ENCODE measurements at regions not wholly inside any gene's neighbourhood (a gene's known extent, or its start where the extent isn't known, plus 50 kb on each side); places are given as distances from the start of the nearest gene placed in this dataset.

- Histone ChIP-seq H3K27me3 (ENCODE audit: insufficient read depth, poor library complexity, severe bottlenecking) (no peaks in the 10 kb centered on the region), H3K27ac (ENCODE audit: poor library complexity, severe bottlenecking) (no peak overlapping the region), H3K4me1 (ENCODE audit: insufficient read depth, poor library complexity, severe bottlenecking) (no peaks in the 10 kb centered on the region), H3K4me3 (ENCODE audit: severe bottlenecking) (no peak overlapping the region), H3K36me3 (ENCODE audit: low read depth) (no peaks in the 10 kb centered on the region), H3K9me3 (ENCODE audit: severe bottlenecking) (no peaks in the 10 kb centered on the region)
- ATAC-seq (ENCODE audit: low read depth) (peak; percentile 13; the same call in 2 of the 3 replicates), DNase-seq (ENCODE audit: low spot score) (peak; percentile 40)
- TF ChIP-seq CTCF (IDR thresholded peaks at IDR 0.05; ENCODE audit: poor library complexity, severe bottlenecking) = no peak
Observed at GRCh38 chr9:89874351-89875321, 269.8 kb downstream of the GADD45G start.

DNA sequence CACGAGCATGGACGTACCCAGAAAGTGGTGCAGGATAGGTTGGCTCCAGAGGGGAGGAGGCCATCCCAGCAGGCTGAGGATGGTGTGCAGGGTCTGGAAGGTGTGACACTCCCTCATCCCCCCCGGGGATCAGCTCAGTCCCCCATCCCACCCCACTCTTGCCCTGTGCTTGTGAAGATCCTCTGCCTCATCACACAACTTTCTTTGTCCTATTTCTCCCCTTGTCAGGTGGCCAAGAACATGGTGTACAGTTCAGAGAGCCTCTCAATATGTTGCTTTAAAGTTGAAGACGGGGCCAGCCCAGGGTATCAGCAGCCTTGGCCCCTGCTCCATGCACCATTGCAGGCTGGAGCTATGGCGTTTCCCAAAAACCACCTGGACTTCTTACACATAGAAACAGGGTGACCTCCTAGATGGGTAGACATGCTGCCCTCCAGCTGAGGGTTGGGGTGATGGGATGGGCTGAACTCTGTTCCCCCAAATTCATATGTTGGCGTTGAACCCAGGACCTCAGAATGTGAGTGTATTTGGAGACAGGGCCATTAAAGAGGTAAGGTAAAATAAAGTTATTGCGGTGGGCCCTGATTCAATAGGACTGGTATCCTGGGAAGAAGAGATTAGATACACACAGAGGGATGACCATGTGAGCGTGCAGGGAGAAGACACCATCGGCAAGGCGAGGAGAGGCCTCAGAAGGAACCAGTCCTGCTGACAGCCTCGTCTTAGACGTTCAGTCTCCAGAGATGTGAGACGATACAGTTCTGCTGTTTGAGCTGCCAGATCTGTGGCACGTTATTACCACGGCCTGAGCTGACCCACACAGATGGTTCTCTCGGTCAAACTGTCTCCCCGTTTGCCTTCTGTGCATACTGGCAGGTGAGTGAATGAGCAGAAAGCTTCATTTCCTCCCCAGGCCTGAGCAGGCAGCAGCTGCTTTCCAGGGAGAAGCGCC, 272.5 kb downstream of the GADD45G start:
- Histone ChIP-seq H3K4me1 (ENCODE audit: insufficient read depth, poor library complexity, severe bottlenecking) (no peaks in the 10 kb centered on the region), H3K36me3 (ENCODE audit: low read depth) (no peaks in the 10 kb centered on the region), H3K27ac (ENCODE audit: poor library complexity, severe bottlenecking) (no peak overlapping the region), H3K4me3 (ENCODE audit: severe bottlenecking) (no peak overlapping the region), H3K9me3 (ENCODE audit: severe bottlenecking) (no peaks in the 10 kb centered on the region), H3K27me3 (ENCODE audit: insufficient read depth, poor library complexity, severe bottlenecking) (no peaks in the 10 kb centered on the region)
- DNase-seq (ENCODE audit: low spot score) (peak; percentile 20), ATAC-seq (ENCODE audit: low read depth) (no peak)
- no peak for TF ChIP-seq CTCF (IDR thresholded peaks at IDR 0.05; ENCODE audit: poor library complexity, severe bottlenecking)

GRCh38 chr9:89878003-89878411, 273.2 kb downstream of the GADD45G start:
- Histone ChIP-seq H3K4me3 (ENCODE audit: severe bottlenecking) (no peak overlapping the region), H3K9me3 (ENCODE audit: severe bottlenecking) (no peaks in the 10 kb centered on the region), H3K36me3 (ENCODE audit: low read depth) (no peaks in the 10 kb centered on the region), H3K27ac (ENCODE audit: poor library complexity, severe bottlenecking) (no peak overlapping the region), H3K4me1 (ENCODE audit: insufficient read depth, poor library complexity, severe bottlenecking) (no peaks in the 10 kb centered on the region), H3K27me3 (ENCODE audit: insufficient read depth, poor library complexity, severe bottlenecking) (no peaks in the 10 kb centered on the region)
- ATAC-seq (ENCODE audit: low read depth) (no peak), DNase-seq (ENCODE audit: low spot score) (peak; percentile 15)
- TF ChIP-seq CTCF (IDR thresholded peaks at IDR 0.05; ENCODE audit: poor library complexity, severe bottlenecking) = no peak

- peak; percentile 24 for DNase-seq (ENCODE audit: low spot score)
- no peak for TF ChIP-seq CTCF (IDR thresholded peaks at IDR 0.05; ENCODE audit: poor library complexity, severe bottlenecking)
- no peaks in the 10 kb centered on the region for H3K36me3 ChIP-seq (ENCODE audit: low read depth)
- no peak overlapping the region for H3K4me3 ChIP-seq (ENCODE audit: severe bottlenecking)
- H3K9me3 ChIP-seq (ENCODE audit: severe bottlenecking) = no peaks in the 10 kb centered on the region
- no peaks in the 10 kb centered on the region for H3K4me1 ChIP-seq (ENCODE audit: insufficient read depth, poor library complexity, severe bottlenecking)
- no peaks in the 10 kb centered on the region for H3K27me3 ChIP-seq (ENCODE audit: insufficient read depth, poor library complexity, severe bottlenecking)
- no peak for ATAC-seq (ENCODE audit: low read depth)
- H3K27ac ChIP-seq (ENCODE audit: poor library complexity, severe bottlenecking) = no peak overlapping the region
Observed at GRCh38 chr9:89878687-89879086, 273.9 kb downstream of the GADD45G start.
